ENCODE measurements at regions not wholly inside any gene's neighbourhood (a gene's known extent, or its start where the extent isn't known, plus 50 kb on each side); places are given as distances from the start of the nearest gene placed in this dataset.

- no peak for TF ChIP-seq POU5F1 (IDR thresholded peaks at IDR 0.05; ENCODE audit: low read depth, low read length)
- no peak for TF ChIP-seq EZH2 (IDR thresholded peaks at IDR 0.05; ENCODE audit: low read depth, low read length, severe bottlenecking)
- no peak for TF ChIP-seq TCF12 (IDR thresholded peaks at IDR 0.05; ENCODE audit: low read depth, low read length)
- TF ChIP-seq RFX5 (IDR thresholded peaks at IDR 0.05; ENCODE audit: borderline replicate concordance, low read depth, low read length) = no peak
- TF ChIP-seq SP1 (IDR thresholded peaks at IDR 0.05; ENCODE audit: low read depth, low read length) = no peak
These were observed 119.9 kb upstream of the AHR start (continued) for GRCh38 chr7:17178545-17178944.
